Loucy (cell line): ENCODE measurements at regions not wholly inside any gene's neighbourhood (a gene's known extent, or its start where the extent isn't known, plus 50 kb on each side); places are given as distances from the start of the nearest gene placed in this dataset.

Source experiments
- H2AFZ ChIP-seq: fragments of 200-600 bp; sonication (generic); 2 replicates; pipeline ENCODE4 v1.6.0; 2016; ENCODE audit warnings: antibody characterized with exemption, mild to moderate bottlenecking, low read length, moderate library complexity
- H3F3A ChIP-seq: fragments of 200-600 bp; 2 replicates; pipeline ENCODE4 v1.6.0; 2016; ENCODE audit warnings: antibody characterized with exemption, low read depth, mild to moderate bottlenecking
- H3K27me3 ChIP-seq: fragments of 200-600 bp; sonication (generic); 2 replicates; pipeline ENCODE4 v1.6.1; 2014; ENCODE audit warnings: low read length, mild to moderate bottlenecking; ENCODE audit not compliant: insufficient read depth, poor library complexity, severe bottlenecking
- H3K36me3 ChIP-seq: fragments of 200-600 bp; sonication (generic); 2 replicates; pipeline ENCODE4 v1.6.1; 2016; ENCODE audit warnings: low read length; ENCODE audit not compliant: insufficient read depth
- H3K4me1 ChIP-seq: fragments of 200-600 bp; sonication (generic); 2 replicates; pipeline ENCODE4 v1.5.1; 2014; ENCODE audit warnings: low read length, mild to moderate bottlenecking; ENCODE audit not compliant: insufficient read depth, poor library complexity, severe bottlenecking
- H3K4me2 ChIP-seq: fragments of 200-600 bp; sonication (generic); 2 replicates; pipeline ENCODE4 v1.6.0; 2014; ENCODE audit warnings: antibody characterized with exemption, low read length, low read depth, mild to moderate bottlenecking; ENCODE audit not compliant: poor library complexity, severe bottlenecking
- H3K4me3 ChIP-seq: fragments of 200-600 bp; sonication (generic); 2 replicates; pipeline ENCODE4 v1.5.1; 2014; ENCODE audit warnings: low read length, mild to moderate bottlenecking, mixed read lengths; ENCODE audit not compliant: poor library complexity, severe bottlenecking
- H3K79me2 ChIP-seq: fragments of 200-600 bp; sonication (generic); 2 replicates; pipeline ENCODE4 v1.6.1; 2014; ENCODE audit warnings: low read length; ENCODE audit not compliant: insufficient read depth
- H3K9ac ChIP-seq: fragments of 200-600 bp; sonication (generic); 2 replicates; pipeline ENCODE4 v1.6.0; 2014; ENCODE audit warnings: mild to moderate bottlenecking, low read depth, low read length, moderate library complexity; ENCODE audit not compliant: poor library complexity, severe bottlenecking
- H3K9me2 ChIP-seq: fragments of 200-600 bp; sonication (generic); replicated peaks from 2 replicates; pipeline ENCODE4 v1.6.1; 2016; ENCODE audit warnings: low read depth, low read length, mixed read lengths
- H3K9me3 ChIP-seq: fragments of 200-600 bp; sonication (generic); 2 replicates; pipeline ENCODE4 v1.6.1; 2014; ENCODE audit warnings: mild to moderate bottlenecking, antibody characterized with exemption, low read length, low read depth; ENCODE audit not compliant: insufficient read depth
- H4K20me1 ChIP-seq: fragments of 200-600 bp; sonication (generic); 2 replicates; pipeline ENCODE4 v1.6.0; 2014; ENCODE audit warnings: antibody characterized with exemption, low read length, mild to moderate bottlenecking; ENCODE audit not compliant: insufficient read depth, poor library complexity, severe bottlenecking
- CTCF ChIP-seq: fragments of 200-600 bp; sonication (generic); conservative IDR thresholded peaks from 2 replicates; pipeline ENCODE4 v1.5.1; 2014; ENCODE audit warnings: mild to moderate bottlenecking, antibody characterized with exemption, low read length
- EZH2phosphoT487 ChIP-seq: fragments of 200-600 bp; IDR thresholded peaks from 2 replicates; pipeline ENCODE4 v1.6.1; 2018; ENCODE audit warnings: antibody characterized with exemption, mild to moderate bottlenecking, moderate library complexity, borderline replicate concordance

- no peak overlapping the region for H3K4me2 ChIP-seq
- H3K9me2 ChIP-seq = no peaks in the 10 kb centered on the region
- no peaks in the 10 kb centered on the region for H3K79me2 ChIP-seq
- no peaks in the 10 kb centered on the region for H3K9me3 ChIP-seq
- H3K36me3 ChIP-seq = no peaks in the 10 kb centered on the region
- H2AFZ ChIP-seq = no peak overlapping the region
- H3K9ac ChIP-seq = no peak overlapping the region
- H3F3A ChIP-seq = no peaks in the 10 kb centered on the region
- TF ChIP-seq CTCF = no peak
- TF ChIP-seq EZH2phosphoT487 = no peak
- no peak overlapping the region for H3K4me3 ChIP-seq
- H3K4me1 ChIP-seq = no peaks in the 10 kb centered on the region
- H3K27me3 ChIP-seq = no peaks in the 10 kb centered on the region
- H4K20me1 ChIP-seq = no peaks in the 10 kb centered on the region
Measured at GRCh38 chr12:90883456-90883855, 71.5 kb downstream of the CCER1 start.

GRCh38 chr12:90871726-90872096 is 83.3 kb downstream of the CCER1 start:
- H3K36me3 ChIP-seq = no peaks in the 10 kb centered on the region
- H3K9me3 ChIP-seq = no peaks in the 10 kb centered on the region
- no peaks in the 10 kb centered on the region for H3K79me2 ChIP-seq
- H3K4me1 ChIP-seq = no peaks in the 10 kb centered on the region
- H3K9ac ChIP-seq = no peak overlapping the region
- H3F3A ChIP-seq = no peaks in the 10 kb centered on the region
- no peak overlapping the region for H2AFZ ChIP-seq
- H3K9me2 ChIP-seq = no peaks in the 10 kb centered on the region
- no peaks in the 10 kb centered on the region for H3K27me3 ChIP-seq
- TF ChIP-seq EZH2phosphoT487 (no peak), CTCF (no peak)
- H3K4me2 ChIP-seq = no peak overlapping the region
- H4K20me1 ChIP-seq = no peaks in the 10 kb centered on the region
- no peak overlapping the region for H3K4me3 ChIP-seq

GRCh38 chr12:90870971-90871725 is 83.8 kb downstream of the CCER1 start:
- H3K36me3 ChIP-seq = no peaks in the 10 kb centered on the region

More at GRCh38 chr12:90870971-90871725, 83.8 kb downstream of the CCER1 start:
- Histone ChIP-seq H3K4me1 (no peaks in the 10 kb centered on the region), H2AFZ (no peak overlapping the region), H3K9ac (no peak overlapping the region), H3K9me3 (no peaks in the 10 kb centered on the region), H3K4me3 (no peak overlapping the region), H3F3A (no peaks in the 10 kb centered on the region), H3K4me2 (no peak overlapping the region), H3K27me3 (no peaks in the 10 kb centered on the region), H3K79me2 (no peaks in the 10 kb centered on the region), H3K9me2 (no peaks in the 10 kb centered on the region), H4K20me1 (no peaks in the 10 kb centered on the region)
- TF ChIP-seq CTCF = no peak
- TF ChIP-seq EZH2phosphoT487 = no peak
